Central memory CD8-positive, alpha-beta T cell (primary cell): ENCODE measurements at regions not wholly inside any gene's neighbourhood (a gene's known extent, or its start where the extent isn't known, plus 50 kb on each side); places are given as distances from the start of the nearest gene placed in this dataset.

Source experiments
- ATAC-seq: fragments of 150-1000 bp; cut with Tn5 transposase; replicated peaks from 2 replicates; pipeline ENCODE4 v1.10.0; 2022; ENCODE audit warnings: mild to moderate bottlenecking, moderate FRiP score, moderate number of reproducible peaks; ENCODE audit not compliant: poor library complexity, severe bottlenecking; ENCODE audit errors: extremely low read depth
- DNase-seq, 2 donors: peaks; one replicate each; pipeline ENCODE4 v3.0.0; 2021; ENCODE audit warnings: low spot score in 2 of 2
- H3K27ac Mint-ChIP-seq: one replicate; pipeline ENCODE4 v1.8.0; 2022; ENCODE audit warnings: low read depth, mild to moderate bottlenecking, moderate library complexity, mixed read lengths
- H3K27me3 Mint-ChIP-seq: one replicate; pipeline ENCODE4 v1.8.0; 2022; ENCODE audit warnings: mixed read lengths
- H3K36me3 Mint-ChIP-seq: one replicate; pipeline ENCODE4 v1.8.0; 2022; ENCODE audit warnings: mild to moderate bottlenecking, moderate library complexity, mixed read lengths; ENCODE audit not compliant: insufficient read depth
- H3K4me1 Mint-ChIP-seq: one replicate; pipeline ENCODE4 v1.8.0; 2022; ENCODE audit warnings: mixed read lengths
- H3K4me3 Mint-ChIP-seq: one replicate; pipeline ENCODE4 v1.8.0; 2022; ENCODE audit warnings: mild to moderate bottlenecking, moderate library complexity, mixed read lengths
- H3K9me3 Mint-ChIP-seq: one replicate; pipeline ENCODE4 v1.8.0; 2022; ENCODE audit warnings: mixed read lengths

GRCh38 chr14:34137001-34137745 is 186.3 kb upstream of the EGLN3 start:
- Mint-ChIP-seq H3K36me3 (no peaks in the 10 kb centered on the region), H3K27me3 (peaks cover 19% of the 10 kb centered on the region), H3K4me1 (no peaks in the 10 kb centered on the region), H3K9me3 (peaks cover 13% of the 10 kb centered on the region), H3K4me3 (no peak overlapping the region), H3K27ac (no peak overlapping the region)
- DNase-seq (no peak), ATAC-seq (no peak)

- ATAC-seq = no peak
- no peaks in the 10 kb centered on the region for H3K4me1 Mint-ChIP-seq
- no peaks in the 10 kb centered on the region for H3K36me3 Mint-ChIP-seq
- H3K9me3 Mint-ChIP-seq = no peaks in the 10 kb centered on the region
- no peak for DNase-seq
- H3K27me3 Mint-ChIP-seq = peaks cover 19% of the 10 kb centered on the region
- no peak overlapping the region for H3K27ac Mint-ChIP-seq
- no peak overlapping the region for H3K4me3 Mint-ChIP-seq
These were observed 184.6 kb upstream of the EGLN3 start for GRCh38 chr14:34135492-34135891.

DNA sequence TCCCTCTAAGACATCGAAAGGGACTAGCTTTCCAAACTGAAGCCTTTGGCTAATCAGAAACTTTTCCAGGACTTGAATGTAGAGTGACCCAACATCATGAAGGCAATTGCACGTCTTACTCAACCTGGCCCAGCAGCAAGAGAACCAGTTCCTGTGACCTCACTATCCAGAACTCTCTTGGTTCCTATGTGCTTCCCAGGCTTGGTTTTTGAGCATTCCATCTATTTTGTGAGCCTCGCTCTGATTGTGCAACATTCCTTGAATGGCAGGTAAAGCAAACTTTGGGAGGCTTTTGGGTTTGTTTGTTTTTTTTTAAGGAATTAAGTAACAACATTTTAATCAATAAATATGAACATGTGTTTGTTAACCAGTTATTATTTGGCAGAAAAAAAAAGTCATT is 183.6 kb upstream of the EGLN3 start:
- ATAC-seq = no peak
- H3K27ac Mint-ChIP-seq = no peak overlapping the region
- no peaks in the 10 kb centered on the region for H3K36me3 Mint-ChIP-seq
- H3K4me1 Mint-ChIP-seq = no peaks in the 10 kb centered on the region
- peaks cover 19% of the 10 kb centered on the region for H3K27me3 Mint-ChIP-seq
- no peak for DNase-seq
- H3K4me3 Mint-ChIP-seq = no peak overlapping the region
- H3K9me3 Mint-ChIP-seq = no peaks in the 10 kb centered on the region

DNA sequence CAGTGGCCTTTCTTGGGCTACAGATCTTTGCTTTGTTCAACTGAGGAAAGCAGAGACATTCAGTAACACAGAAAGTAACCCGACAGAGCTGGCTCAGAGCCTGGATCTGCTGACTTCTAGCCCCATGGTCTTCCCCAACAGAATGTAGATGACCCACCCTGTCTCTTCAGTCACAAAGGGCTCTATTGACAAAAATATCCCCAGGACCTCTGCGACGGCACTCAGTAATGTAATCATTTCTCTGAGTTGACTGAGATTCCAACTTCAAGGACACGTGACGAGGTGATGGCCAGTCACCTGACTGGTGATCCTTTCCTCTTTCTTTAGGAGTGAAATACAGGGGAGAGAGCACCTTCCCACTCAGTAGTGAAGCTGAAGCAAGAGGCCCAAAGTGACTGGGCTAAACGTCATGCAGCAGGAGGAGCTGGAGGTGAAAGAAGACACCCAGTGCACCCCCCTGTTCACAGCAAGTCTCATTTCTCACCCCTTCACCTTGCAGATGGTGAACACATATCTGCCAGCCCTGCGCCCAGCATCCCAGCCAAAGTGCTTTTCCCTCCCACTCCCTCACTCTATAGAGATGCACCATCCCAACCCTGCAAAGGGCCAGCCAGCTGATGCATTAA is 179.2 kb upstream of the EGLN3 start:
- no peaks in the 10 kb centered on the region for H3K36me3 Mint-ChIP-seq
- no peak overlapping the region for H3K4me3 Mint-ChIP-seq
- DNase-seq (no peak), ATAC-seq (no peak)
- H3K9me3 Mint-ChIP-seq = peaks cover 4% of the 10 kb centered on the region
- H3K27ac Mint-ChIP-seq = no peak overlapping the region
- H3K4me1 Mint-ChIP-seq = no peaks in the 10 kb centered on the region
- H3K27me3 Mint-ChIP-seq = peaks cover 10% of the 10 kb centered on the region

DNA sequence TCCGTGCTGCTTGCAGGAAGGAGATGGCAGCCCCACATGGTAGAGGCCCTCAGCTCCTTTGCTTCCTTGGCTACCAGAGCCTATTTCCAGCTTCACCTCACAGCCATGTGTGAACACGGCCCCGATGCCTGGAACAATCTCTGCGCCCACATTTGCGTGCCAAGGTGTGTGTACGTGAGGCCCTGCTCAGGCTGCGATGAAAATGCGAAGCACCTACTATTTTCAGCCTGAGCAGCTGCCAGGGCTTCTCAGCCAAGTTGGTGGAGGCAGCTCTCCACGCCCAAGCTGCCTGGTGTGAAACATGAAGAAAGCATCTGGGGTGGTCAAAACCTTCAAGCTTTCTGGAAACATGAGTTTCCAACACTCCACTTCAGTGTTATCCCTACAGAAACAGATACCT is 177.8 kb upstream of the EGLN3 start:
- Mint-ChIP-seq H3K27ac (no peak overlapping the region), H3K27me3 (peaks cover 10% of the 10 kb centered on the region), H3K9me3 (peaks cover 4% of the 10 kb centered on the region), H3K4me1 (no peaks in the 10 kb centered on the region), H3K36me3 (no peaks in the 10 kb centered on the region), H3K4me3 (no peak overlapping the region)
- no peak for DNase-seq
- no peak for ATAC-seq

GRCh38 chr14:34126586-34126985 is 175.7 kb upstream of the EGLN3 start:
- no peak overlapping the region for H3K4me3 Mint-ChIP-seq
- H3K9me3 Mint-ChIP-seq = peaks cover 4% of the 10 kb centered on the region
- H3K4me1 Mint-ChIP-seq = no peaks in the 10 kb centered on the region
- H3K27ac Mint-ChIP-seq = no peak overlapping the region
- DNase-seq = no peak
- H3K36me3 Mint-ChIP-seq = peaks cover 2% of the 10 kb centered on the region
- ATAC-seq = no peak
- H3K27me3 Mint-ChIP-seq = no peaks in the 10 kb centered on the region

DNA sequence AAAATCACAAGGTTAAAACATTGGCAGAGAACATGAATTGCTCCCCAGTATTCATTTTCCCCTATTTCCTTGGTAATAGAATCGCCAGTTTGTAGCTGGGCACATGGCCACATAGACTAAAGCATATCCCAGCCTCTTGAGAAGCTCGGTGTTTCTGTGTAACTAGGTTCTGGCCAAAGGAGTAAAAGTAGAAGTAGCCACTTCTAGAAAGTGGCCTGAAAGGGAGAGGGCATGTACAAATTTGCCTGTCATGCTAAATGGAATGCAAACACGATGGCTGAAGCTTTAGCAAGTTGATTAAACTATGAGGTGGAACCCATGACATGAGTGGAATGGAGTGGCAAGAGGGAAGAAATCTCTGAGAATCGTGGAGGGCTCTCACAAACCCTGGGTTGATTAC is 173.7 kb upstream of the EGLN3 start:
- H3K27ac Mint-ChIP-seq = no peak overlapping the region
- DNase-seq (no peak), ATAC-seq (no peak)
- H3K36me3 Mint-ChIP-seq = peaks cover 2% of the 10 kb centered on the region
- no peak overlapping the region for H3K4me3 Mint-ChIP-seq
- H3K9me3 Mint-ChIP-seq = peaks cover 4% of the 10 kb centered on the region
- H3K27me3 Mint-ChIP-seq = no peaks in the 10 kb centered on the region
- H3K4me1 Mint-ChIP-seq = no peaks in the 10 kb centered on the region

- Mint-ChIP-seq H3K9me3 (peaks cover 4% of the 10 kb centered on the region), H3K36me3 (peaks cover 2% of the 10 kb centered on the region), H3K27me3 (no peaks in the 10 kb centered on the region), H3K4me3 (no peak overlapping the region), H3K4me1 (no peaks in the 10 kb centered on the region), H3K27ac (no peak overlapping the region)
- no peak for DNase-seq
- no peak for ATAC-seq
These were observed 171.8 kb upstream of the EGLN3 start for GRCh38 chr14:34122650-34123049.

DNA sequence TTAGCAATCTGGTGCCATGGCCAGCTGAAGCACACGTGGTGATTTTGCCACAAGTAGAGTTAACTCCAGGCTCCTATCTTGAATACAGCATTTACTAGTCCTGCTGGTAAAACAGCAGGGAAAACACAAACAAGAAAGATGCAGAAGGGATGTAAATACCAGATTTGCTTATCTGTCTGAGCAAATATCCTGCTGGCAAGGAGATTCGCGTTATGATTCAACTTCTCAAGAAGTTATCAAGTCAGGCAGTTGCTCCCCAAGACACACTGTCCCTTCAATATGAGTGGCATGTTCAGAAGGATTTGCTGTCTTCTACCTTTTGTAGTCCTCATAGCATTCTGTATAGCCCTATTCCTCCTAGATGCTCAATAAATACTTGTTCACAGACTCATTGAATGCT is 171.2 kb upstream of the EGLN3 start:
- H3K9me3 Mint-ChIP-seq = peaks cover 4% of the 10 kb centered on the region
- H3K36me3 Mint-ChIP-seq = peaks cover 3% of the 10 kb centered on the region
- DNase-seq (no peak), ATAC-seq (no peak)
- H3K4me3 Mint-ChIP-seq = no peak overlapping the region
- no peak overlapping the region for H3K27ac Mint-ChIP-seq
- no peaks in the 10 kb centered on the region for H3K4me1 Mint-ChIP-seq
- H3K27me3 Mint-ChIP-seq = no peaks in the 10 kb centered on the region

DNA sequence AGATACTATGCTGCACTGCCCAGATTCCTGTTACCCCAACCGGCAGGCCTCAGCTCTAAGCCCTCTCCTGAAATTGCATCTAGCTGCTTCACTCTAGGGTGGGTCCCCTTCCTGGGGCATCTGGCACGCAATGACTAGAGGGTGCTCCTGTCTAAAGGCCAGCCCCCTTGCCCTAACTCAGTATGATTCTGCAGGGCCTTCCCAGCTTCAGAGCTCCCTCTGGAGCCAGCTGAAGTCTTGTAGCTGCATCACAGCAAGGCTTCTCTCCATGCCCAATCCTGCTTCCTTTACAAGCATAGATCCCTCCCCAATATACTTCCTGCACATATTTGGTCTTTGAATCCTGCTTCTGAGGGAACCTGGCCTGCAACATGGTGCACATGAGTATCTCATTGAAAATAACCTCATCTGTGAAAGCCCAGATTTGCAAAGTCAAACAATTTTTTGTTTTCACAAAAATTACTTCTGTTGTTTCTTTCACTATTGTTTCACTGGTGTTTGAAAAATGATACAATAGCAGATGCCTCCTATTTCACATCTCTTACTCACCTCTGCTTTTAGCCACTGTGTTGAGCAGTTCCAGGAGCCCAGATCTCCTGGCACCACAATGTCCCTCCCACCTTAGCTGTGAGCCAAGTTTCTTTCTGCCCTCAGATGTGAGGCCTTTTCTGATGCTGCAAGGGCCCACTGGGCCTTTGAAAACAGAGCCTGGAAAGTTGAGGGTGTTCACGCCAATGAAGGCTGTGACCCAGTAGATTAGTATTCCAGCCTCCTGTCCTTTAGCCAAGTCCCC is 169.5 kb upstream of the EGLN3 start:
- ATAC-seq = no peak
- Mint-ChIP-seq H3K4me1 (no peaks in the 10 kb centered on the region), H3K36me3 (peaks cover 3% of the 10 kb centered on the region), H3K27ac (no peak overlapping the region), H3K9me3 (peaks cover 7% of the 10 kb centered on the region), H3K4me3 (no peak overlapping the region), H3K27me3 (no peaks in the 10 kb centered on the region)
- no peak for DNase-seq

GRCh38 chr14:34119107-34119858 is 168.4 kb upstream of the EGLN3 start:
- DNase-seq (no peak), ATAC-seq (no peak)
- Mint-ChIP-seq H3K9me3 (peaks cover 6% of the 10 kb centered on the region), H3K36me3 (peaks cover 3% of the 10 kb centered on the region), H3K27me3 (no peaks in the 10 kb centered on the region), H3K4me1 (no peaks in the 10 kb centered on the region), H3K27ac (no peak overlapping the region), H3K4me3 (no peak overlapping the region)

DNA sequence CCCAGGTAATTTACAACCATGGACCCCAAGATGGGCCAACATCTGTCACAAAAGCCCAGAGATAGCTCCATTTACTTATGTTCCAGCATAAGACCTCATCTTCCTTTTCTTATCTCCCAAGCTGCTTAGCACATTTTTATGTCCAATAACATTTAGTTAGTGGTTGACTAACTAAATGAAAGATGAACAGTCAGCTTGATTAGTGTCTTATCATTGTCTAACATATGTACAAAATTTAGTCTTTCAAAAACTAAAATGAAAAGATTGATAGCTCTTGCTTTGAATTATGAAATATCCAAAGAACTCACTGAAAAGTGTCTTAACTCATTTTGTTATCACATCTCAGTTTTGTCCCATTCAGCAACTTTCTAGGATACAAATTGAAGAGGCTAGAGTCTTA is 163.1 kb upstream of the EGLN3 start:
- Mint-ChIP-seq H3K4me1 (no peaks in the 10 kb centered on the region), H3K9me3 (peaks cover 6% of the 10 kb centered on the region), H3K27me3 (no peaks in the 10 kb centered on the region), H3K36me3 (peaks cover 2% of the 10 kb centered on the region), H3K4me3 (no peak overlapping the region), H3K27ac (no peak overlapping the region)
- DNase-seq (no peak), ATAC-seq (no peak)
